ENCODE measurements at regions not wholly inside any gene's neighbourhood (a gene's known extent, or its start where the extent isn't known, plus 50 kb on each side); places are given as distances from the start of the nearest gene placed in this dataset.
A peak's percentile ranks its signal among the peaks of the same experiment; 100 is the strongest.

DNA sequence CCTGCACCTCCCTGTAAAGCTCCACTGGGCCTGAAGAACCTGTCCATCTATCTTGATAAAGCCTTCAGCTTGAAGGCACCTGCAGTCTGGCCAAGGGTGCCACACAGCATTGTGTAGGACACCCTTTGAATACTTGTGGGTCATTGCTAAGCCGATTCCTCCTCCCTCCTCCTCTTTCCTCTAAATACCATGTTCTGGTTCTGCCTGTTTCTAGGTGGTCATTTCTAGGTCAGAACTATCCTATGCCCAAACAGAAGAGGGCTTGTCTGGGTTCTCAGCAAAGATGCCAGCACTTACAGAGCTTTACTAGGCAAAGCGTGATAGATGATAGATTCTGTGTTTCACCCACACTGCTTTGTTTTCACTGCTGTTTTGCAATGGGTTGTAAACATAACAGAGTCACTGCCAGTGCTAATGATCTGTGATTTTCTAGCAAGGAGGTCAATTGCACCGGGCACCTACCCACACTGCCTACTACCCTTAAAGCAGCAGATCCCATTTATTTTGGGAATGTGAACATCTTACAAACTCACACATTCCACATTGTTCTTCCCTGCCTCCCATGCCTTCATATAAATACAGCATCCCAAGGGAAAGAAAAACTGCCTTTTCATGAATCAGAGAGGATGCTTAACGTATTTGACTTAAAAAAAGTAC lies 279.1 kb upstream of the PITRM1 start:
- TF ChIP-seq, protein P1, sequence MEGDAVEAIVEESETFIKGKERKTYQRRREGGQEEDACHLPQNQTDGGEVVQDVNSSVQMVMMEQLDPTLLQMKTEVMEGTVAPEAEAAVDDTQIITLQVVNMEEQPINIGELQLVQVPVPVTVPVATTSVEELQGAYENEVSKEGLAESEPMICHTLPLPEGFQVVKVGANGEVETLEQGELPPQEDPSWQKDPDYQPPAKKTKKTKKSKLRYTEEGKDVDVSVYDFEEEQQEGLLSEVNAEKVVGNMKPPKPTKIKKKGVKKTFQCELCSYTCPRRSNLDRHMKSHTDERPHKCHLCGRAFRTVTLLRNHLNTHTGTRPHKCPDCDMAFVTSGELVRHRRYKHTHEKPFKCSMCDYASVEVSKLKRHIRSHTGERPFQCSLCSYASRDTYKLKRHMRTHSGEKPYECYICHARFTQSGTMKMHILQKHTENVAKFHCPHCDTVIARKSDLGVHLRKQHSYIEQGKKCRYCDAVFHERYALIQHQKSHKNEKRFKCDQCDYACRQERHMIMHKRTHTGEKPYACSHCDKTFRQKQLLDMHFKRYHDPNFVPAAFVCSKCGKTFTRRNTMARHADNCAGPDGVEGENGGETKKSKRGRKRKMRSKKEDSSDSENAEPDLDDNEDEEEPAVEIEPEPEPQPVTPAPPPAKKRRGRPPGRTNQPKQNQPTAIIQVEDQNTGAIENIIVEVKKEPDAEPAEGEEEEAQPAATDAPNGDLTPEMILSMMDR (IDR thresholded peaks at IDR 0.05) = no peak
- no peak for TF ChIP-seq EZH2phosphoT487 (IDR thresholded peaks at IDR 0.05)
- TF ChIP-seq EZH2 (IDR thresholded peaks at IDR 0.05) = no peak
- Mint-ChIP-seq H3K4me3 (no peak overlapping the region), H3K27me3 (ENCODE audit: insufficient read depth, low read depth) (no peaks in the 10 kb centered on the region), H3K9me3 (peaks cover 9% of the 10 kb centered on the region), H3K36me3 (no peaks in the 10 kb centered on the region), H3K4me1 (peaks cover 33% of the 10 kb centered on the region), H3K27ac (peak overlapping the region; percentile 30)
- Histone ChIP-seq H3F3A (ENCODE audit: low read depth) (peaks cover 4% of the 10 kb centered on the region), H3K4me2 (no peak overlapping the region), H3K4me3 (no peak overlapping the region), H3K27ac (no peak overlapping the region), H4K20me1 (ENCODE audit: low read depth) (no peaks in the 10 kb centered on the region), H3K4me1 (peaks cover 12% of the 10 kb centered on the region), H3K36me3 (no peaks in the 10 kb centered on the region), H3K79me2 (ENCODE audit: low read depth) (no peaks in the 10 kb centered on the region), H3K27me3 (no peaks in the 10 kb centered on the region), H2AFZ (replicated peaks) (no peak overlapping the region), H3K9ac (no peak overlapping the region), H3K9me3 (ENCODE audit: low read depth) (no peaks in the 10 kb centered on the region)
- DNase-seq (ENCODE audit: low spot score) = no peak

DNA sequence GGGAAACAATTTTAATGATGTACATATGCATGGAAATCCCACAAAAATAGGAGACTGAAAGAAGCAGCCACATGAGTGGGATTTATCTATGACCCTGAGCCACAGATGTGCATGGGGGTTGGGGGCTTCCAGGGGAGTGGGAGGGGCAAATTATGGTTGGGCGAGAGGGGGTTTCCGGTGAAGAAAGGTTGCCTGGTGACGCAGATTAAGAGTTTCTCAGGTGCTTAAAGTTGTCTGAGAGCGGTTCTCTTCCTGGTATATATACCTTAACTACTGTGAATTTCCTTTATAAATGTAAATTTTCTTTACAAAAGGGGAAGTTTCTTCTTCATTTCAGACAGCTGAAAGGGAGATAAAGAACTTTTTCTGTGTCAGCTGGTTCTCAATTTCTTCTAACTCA lies 273.6 kb upstream of the PITRM1 start:
- no peaks in the 10 kb centered on the region for H3K9me3 ChIP-seq (ENCODE audit: low read depth)
- H3K4me1 Mint-ChIP-seq = peaks cover 11% of the 10 kb centered on the region
- no peak overlapping the region for H3K27ac Mint-ChIP-seq
- no peak overlapping the region for H2AFZ ChIP-seq (replicated peaks)
- no peaks in the 10 kb centered on the region for H3K79me2 ChIP-seq (ENCODE audit: low read depth)
- H3K9ac ChIP-seq = no peak overlapping the region
- H3K27me3 ChIP-seq = no peaks in the 10 kb centered on the region
- no peaks in the 10 kb centered on the region for H3K4me1 ChIP-seq
- H3F3A ChIP-seq (ENCODE audit: low read depth) = no peaks in the 10 kb centered on the region
- peaks cover 11% of the 10 kb centered on the region for H3K9me3 Mint-ChIP-seq
- DNase-seq (ENCODE audit: low spot score) = no peak
- H3K4me3 Mint-ChIP-seq = no peak overlapping the region
- no peak overlapping the region for H3K4me3 ChIP-seq
- no peaks in the 10 kb centered on the region for H3K36me3 ChIP-seq
- TF ChIP-seq, protein P1 (IDR thresholded peaks at IDR 0.05) = no peak
- no peak overlapping the region for H3K4me2 ChIP-seq
- no peaks in the 10 kb centered on the region for H3K36me3 Mint-ChIP-seq
- H4K20me1 ChIP-seq (ENCODE audit: low read depth) = no peaks in the 10 kb centered on the region
- no peak overlapping the region for H3K27ac ChIP-seq
- H3K27me3 Mint-ChIP-seq (ENCODE audit: insufficient read depth, low read depth) = peaks cover 3% of the 10 kb centered on the region

- DNase-seq (ENCODE audit: low spot score) = no peak
- Histone ChIP-seq H3K4me1 (no peaks in the 10 kb centered on the region), H3K9ac (no peak overlapping the region), H3K79me2 (ENCODE audit: low read depth) (no peaks in the 10 kb centered on the region), H3F3A (ENCODE audit: low read depth) (no peaks in the 10 kb centered on the region), H3K27me3 (no peaks in the 10 kb centered on the region), H2AFZ (replicated peaks) (no peak overlapping the region), H4K20me1 (ENCODE audit: low read depth) (no peaks in the 10 kb centered on the region), H3K27ac (no peak overlapping the region), H3K9me3 (ENCODE audit: low read depth) (no peaks in the 10 kb centered on the region), H3K4me2 (no peak overlapping the region), H3K4me3 (no peak overlapping the region), H3K36me3 (no peaks in the 10 kb centered on the region)
- Mint-ChIP-seq H3K9me3 (peaks cover 11% of the 10 kb centered on the region), H3K36me3 (no peaks in the 10 kb centered on the region), H3K27ac (no peak overlapping the region), H3K27me3 (ENCODE audit: insufficient read depth, low read depth) (peaks cover 3% of the 10 kb centered on the region), H3K4me3 (no peak overlapping the region), H3K4me1 (peaks cover 11% of the 10 kb centered on the region)
- TF ChIP-seq EZH2phosphoT487 (IDR thresholded peaks at IDR 0.05) = no peak
- TF ChIP-seq, protein P1 (IDR thresholded peaks at IDR 0.05) = no peak
- no peak for TF ChIP-seq EZH2 (IDR thresholded peaks at IDR 0.05)
Measured at GRCh38 chr10:3445648-3446047, 273.1 kb upstream of the PITRM1 start.

Measured in neural progenitor cell (in vitro differentiated cells).